ENCODE measurements at regions not wholly inside any gene's neighbourhood (a gene's known extent, or its start where the extent isn't known, plus 50 kb on each side); places are given as distances from the start of the nearest gene placed in this dataset.

- ChIA-PET POLR2A (ENCODE audit: unreplicated experiment) (no interaction called here), CTCF (no interaction called here)
- Histone ChIP-seq H2AFZ (replicated peaks; ENCODE audit: low read length, poor library complexity) (no peak overlapping the region), H2AK9ac (replicated peaks; ENCODE audit: low read depth, low read length, poor library complexity) (no peak overlapping the region), H2AK5ac (ENCODE audit: low read depth, low read length) (no peak overlapping the region), H2BK5ac (ENCODE audit: low read depth, low read length, poor library complexity, severe bottlenecking) (no peak overlapping the region), H2BK20ac (ENCODE audit: low read depth, low read length) (no peak overlapping the region), H4K8ac (ENCODE audit: low read depth in 2 of 2, low read length in 2 of 2) (no peak overlapping the region), H3K79me1 (ENCODE audit: low read depth in 1 of 2, low read length in 2 of 2) (no peaks in the 10 kb centered on the region), H2BK15ac (ENCODE audit: low read depth, low read length) (no peak overlapping the region), H3K23ac (ENCODE audit: low read depth, low read length) (no peak overlapping the region), H3K4me2 (ENCODE audit: low read depth, low read length) (no peak overlapping the region), H3K27ac (ENCODE audit: insufficient read depth, low read length) (no peak overlapping the region), H4K20me1 (ENCODE audit: insufficient read depth, low read length) (no peaks in the 10 kb centered on the region), H3K18ac (ENCODE audit: low read depth, low read length) (no peak overlapping the region), H3K9me1 (ENCODE audit: insufficient read depth, low read length) (no peaks in the 10 kb centered on the region), H3K27me3 (ENCODE audit: control insufficient read depth, insufficient read depth, low read length) (no peaks in the 10 kb centered on the region), H3K4me1 (ENCODE audit: control insufficient read depth, insufficient read depth, low read length) (no peaks in the 10 kb centered on the region), H3K56ac (ENCODE audit: extremely low read depth, insufficient read depth, low read length) (no peak overlapping the region), H3K4ac (ENCODE audit: low read depth, low read length) (no peak overlapping the region), H3K9ac (ENCODE audit: low read depth, low read length) (no peak overlapping the region), H4K91ac (ENCODE audit: insufficient read depth, low read depth, low read length) (no peak overlapping the region), H4K5ac (ENCODE audit: low read depth, low read length) (no peak overlapping the region), H2BK120ac (ENCODE audit: low read depth, low read length) (no peak overlapping the region), H3K9me3 (ENCODE audit: control insufficient read depth, insufficient read depth, low read length) (peaks cover 19% of the 10 kb centered on the region), H3K4me3 (ENCODE audit: insufficient read depth, low read depth, low read length) (no peak overlapping the region), H3K36me3 (ENCODE audit: control insufficient read depth, insufficient read depth, low read length) (no peaks in the 10 kb centered on the region), H3K14ac (replicated peaks; ENCODE audit: low read depth, low read length) (no peak overlapping the region)
- in situ Hi-C loops (cut with MboI; ENCODE audit: low sequenced_read_pairs), result no loop called here
- DNase-seq (no peak), ATAC-seq (ENCODE audit: low read depth) (no peak)
- dilution Hi-C loops (cut with HindIII; ENCODE audit: low sequenced_read_pairs, unreplicated experiment), result no loop called here
- TF ChIP-seq CTCF (conservative IDR thresholded peaks at IDR 0.05; ENCODE audit: low read depth, low read length), result no peak
- TF ChIP-seq CEBPB (IDR thresholded peaks at IDR 0.05; ENCODE audit: low read depth, low read length), result no peak
- no peak for TF ChIP-seq ELK1 (IDR thresholded peaks at IDR 0.05; ENCODE audit: borderline replicate concordance, low read depth, low read length)
- TF ChIP-seq NFE2L2 (IDR thresholded peaks at IDR 0.05; ENCODE audit: low read depth, low read length), result no peak
- TF ChIP-seq SMC3 (IDR thresholded peaks at IDR 0.05; ENCODE audit: low read depth, low read length), result no peak
- no peak for TF ChIP-seq CHD1 (IDR thresholded peaks at IDR 0.05; ENCODE audit: low read depth, low read length)
- TF ChIP-seq MXI1 (IDR thresholded peaks at IDR 0.05; ENCODE audit: borderline replicate concordance, low read depth, low read length), result no peak
- TF ChIP-seq USF2 (IDR thresholded peaks at IDR 0.05; ENCODE audit: low read depth, low read length), result no peak
- TF ChIP-seq RFX5 (IDR thresholded peaks at IDR 0.05; ENCODE audit: low read depth, low read length), result no peak
- BruUV-seq (replicated peaks), result no TSS peak
- intact Hi-C loops (cut with micrococcal nuclease), result no loop called here
- WGBS, 2 experiments (ENCODE audit: extremely low coverage in 2 of 2, insufficient read length in 1 of 2), result no CpG with 5 or more reads among the region's 3 CpGs
These were observed 553.3 kb downstream of the C6orf118 start for GRCh38 chr6:164756142-164756541.

Data from IMR-90 (cell line).